Kidney epithelial cell (primary cell): ENCODE measurements at regions not wholly inside any gene's neighbourhood (a gene's known extent, or its start where the extent isn't known, plus 50 kb on each side); places are given as distances from the start of the nearest gene placed in this dataset.
A peak's percentile ranks its signal among the peaks of the same experiment; 100 is the strongest.

Experiments used
- DNase-seq: peaks from one replicate; pipeline ENCODE4 v3.0.0-alpha.2; 2010; ENCODE audit warnings: low read depth
- H3K27me3 ChIP-seq: 2 replicates; pipeline ENCODE4 v1.6.0; 2011; ENCODE audit warnings: low read length; ENCODE audit not compliant: control insufficient read depth, insufficient read depth
- H3K36me3 ChIP-seq: 2 replicates; pipeline ENCODE4 v1.5.1; 2011; ENCODE audit warnings: low read length; ENCODE audit not compliant: control insufficient read depth, insufficient read depth
- H3K4me3 ChIP-seq: 2 replicates; pipeline ENCODE4 v1.5.1; 2011; ENCODE audit warnings: low read depth, mild to moderate bottlenecking, control low read depth, low read length
- CTCF ChIP-seq: IDR thresholded peaks from 2 replicates; pipeline ENCODE4 v1.5.1; 2011; ENCODE audit warnings: mild to moderate bottlenecking, moderate library complexity, low read length, control low read depth, inconsistent platforms; ENCODE audit not compliant: insufficient read depth, poor library complexity, severe bottlenecking

DNA sequence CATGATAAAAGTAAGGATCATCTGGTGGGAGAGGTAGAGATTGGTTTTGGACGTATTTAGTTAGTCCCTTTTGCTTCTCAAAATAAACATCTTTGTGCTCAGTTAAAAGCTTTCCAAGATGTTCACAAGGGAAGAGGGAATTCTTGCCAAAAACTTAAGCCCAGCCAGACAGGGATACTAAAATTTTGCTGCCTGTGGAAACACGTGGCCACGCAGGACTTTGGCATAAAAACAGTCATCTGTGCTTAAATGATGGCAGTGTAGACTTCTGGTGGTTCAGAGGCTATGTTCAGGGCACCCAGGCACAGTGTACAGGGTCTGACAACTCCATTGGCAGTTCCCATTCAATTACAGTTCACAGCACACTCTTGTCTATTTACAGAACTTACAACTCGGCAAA lies 93.2 kb upstream of the JADE1 start:
- Histone ChIP-seq H3K4me3 (no peak overlapping the region), H3K36me3 (no peaks in the 10 kb centered on the region), H3K27me3 (no peaks in the 10 kb centered on the region)
- DNase-seq: no peak
- no peak for TF ChIP-seq CTCF

DNA sequence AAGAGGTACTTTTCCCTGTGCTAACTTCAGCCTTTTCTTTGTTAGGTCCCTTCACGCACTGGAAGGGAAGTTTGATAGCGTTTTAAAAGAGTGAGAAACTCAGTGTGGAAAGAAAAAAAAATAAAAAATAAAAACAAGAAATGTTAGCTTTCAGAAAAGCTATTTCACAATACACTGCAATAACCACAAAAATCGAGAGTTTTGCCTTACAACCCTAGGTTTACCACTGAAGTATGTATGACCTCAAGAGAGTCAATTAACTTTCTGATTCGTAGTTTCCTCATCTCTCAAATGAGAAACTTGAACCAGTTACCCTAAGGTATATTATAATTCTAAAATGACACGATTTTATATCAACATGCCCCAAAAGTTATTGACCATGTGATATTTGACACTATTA lies 93.9 kb upstream of the JADE1 start:
- DNase-seq: no peak
- H3K4me3 ChIP-seq: no peak overlapping the region
- TF ChIP-seq CTCF: no peak
- H3K36me3 ChIP-seq: no peaks in the 10 kb centered on the region
- H3K27me3 ChIP-seq: no peaks in the 10 kb centered on the region

DNA sequence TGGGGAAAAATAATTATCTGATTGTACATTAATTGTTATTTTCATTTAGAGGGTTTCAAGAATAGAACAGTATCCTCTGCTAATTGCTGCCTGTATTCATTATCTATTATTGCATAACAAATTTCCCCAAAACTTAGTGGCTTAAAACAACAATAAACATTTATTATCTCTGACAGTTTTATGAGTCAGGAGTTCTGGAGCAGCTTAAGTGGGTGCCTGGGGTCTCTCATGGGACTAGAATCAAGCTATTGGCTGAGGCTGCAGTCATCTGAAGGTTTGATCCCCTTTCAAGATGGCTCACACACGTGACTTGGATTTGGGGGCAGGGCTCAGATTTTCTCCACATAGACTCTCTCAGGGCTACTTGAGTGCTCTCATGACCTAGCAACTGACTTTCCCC lies 98.1 kb upstream of the JADE1 start:
- no peak overlapping the region for H3K4me3 ChIP-seq
- no peak for TF ChIP-seq CTCF
- H3K27me3 ChIP-seq: no peaks in the 10 kb centered on the region
- H3K36me3 ChIP-seq: no peaks in the 10 kb centered on the region
- no peak for DNase-seq

DNA sequence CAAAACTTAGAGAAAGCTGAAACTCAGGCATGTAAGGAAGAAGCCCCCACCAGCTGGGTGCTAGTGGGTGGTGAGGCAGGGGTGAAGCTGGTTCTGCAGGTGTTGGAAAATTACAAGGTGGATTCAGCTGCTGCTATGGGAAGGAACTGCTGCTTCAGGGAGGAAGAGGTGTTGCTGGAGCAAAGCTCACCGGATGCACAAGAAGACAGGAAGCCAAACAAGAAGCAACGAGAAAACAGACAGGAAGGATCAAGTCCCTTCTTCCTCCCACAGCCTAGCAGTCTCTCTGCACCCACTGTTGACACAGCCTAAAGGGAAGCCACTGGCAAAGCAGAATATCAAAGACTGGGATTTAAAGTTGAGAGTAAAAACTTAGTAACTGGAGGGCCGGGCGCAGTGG lies 100.2 kb upstream of the JADE1 start:
- no peak for TF ChIP-seq CTCF
- no peaks in the 10 kb centered on the region for H3K36me3 ChIP-seq
- no peak overlapping the region for H3K4me3 ChIP-seq
- no peak for DNase-seq
- H3K27me3 ChIP-seq: no peaks in the 10 kb centered on the region

DNA sequence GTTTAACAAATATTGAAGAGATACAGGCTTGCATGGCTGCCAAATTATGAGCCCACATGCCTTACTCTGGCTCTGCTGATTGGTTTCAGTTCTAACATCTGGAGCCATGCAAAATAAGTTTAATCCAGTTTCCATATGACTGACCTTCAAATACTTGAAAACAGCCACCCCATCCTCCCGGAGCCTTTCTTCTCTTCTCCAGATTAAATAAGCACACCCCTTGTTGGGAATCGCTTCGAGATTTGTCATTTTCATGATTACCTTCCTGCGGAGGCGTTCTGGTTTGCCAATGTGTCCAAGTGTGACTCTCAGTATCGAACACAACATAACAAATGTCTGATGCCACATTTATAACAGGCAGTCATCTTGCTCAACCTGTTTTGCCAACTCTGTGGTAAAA lies 101.6 kb upstream of the JADE1 start:
- DNase-seq: peak; percentile 21
- no peaks in the 10 kb centered on the region for H3K27me3 ChIP-seq
- TF ChIP-seq CTCF: no peak
- no peaks in the 10 kb centered on the region for H3K36me3 ChIP-seq
- no peak overlapping the region for H3K4me3 ChIP-seq

- no peak for DNase-seq
- Histone ChIP-seq H3K4me3 (no peak overlapping the region), H3K27me3 (no peaks in the 10 kb centered on the region), H3K36me3 (no peaks in the 10 kb centered on the region)
- no peak for TF ChIP-seq CTCF
These were observed 105.6 kb upstream of the JADE1 start for GRCh38 chr4:128703948-128704347.
